Urinary bladder (tissue), 3 donors: ENCODE measurements at regions not wholly inside any gene's neighbourhood (a gene's known extent, or its start where the extent isn't known, plus 50 kb on each side); places are given as distances from the start of the nearest gene placed in this dataset.
"Not testable (repeated sequence)": the region's sequence is repeated elsewhere in the genome, so short reads cannot be mapped to it uniquely, and the experiment has no call there.

Source experiments
- DNase-seq: peaks from one replicate; pipeline ENCODE4 v3.0.0-alpha.2; 2015; ENCODE audit errors: extremely low spot score
- H3K27ac ChIP-seq: one replicate; pipeline ENCODE4 v1.5.1; 2013; ENCODE audit warnings: low read depth, mild to moderate bottlenecking, moderate library complexity
- H3K36me3 ChIP-seq: one replicate; pipeline ENCODE4 v1.6.1; 2013; ENCODE audit warnings: mild to moderate bottlenecking, moderate library complexity; ENCODE audit not compliant: insufficient read depth
- H3K4me1 ChIP-seq: one replicate; pipeline ENCODE4 v1.6.1; 2013; ENCODE audit warnings: mild to moderate bottlenecking, moderate library complexity; ENCODE audit not compliant: insufficient read depth
- H3K4me3 ChIP-seq: one replicate; pipeline ENCODE4 v1.5.1; 2013; ENCODE audit warnings: low read depth, low read length
- WGBS: extraction: QIAGEN DNeasy Blood & Tissue Kit; methylation state at CpG from one replicate; pipeline ENCODE4 v1.1.7; 2013; 5-methylcytosine and 5-hydroxymethylcytosine counted together
- donor health status: healthy with polysubstance abuse.
- donor health status: healthy.

GRCh38 chr10:33835556-33835955 is 501.1 kb upstream of the NRP1 start:
- Histone ChIP-seq H3K27ac (no peak overlapping the region), H3K4me1 (no peaks in the 10 kb centered on the region), H3K4me3 (no peak overlapping the region), H3K36me3 (no peaks in the 10 kb centered on the region)
- WGBS, result 74% methylated on average over 1 of the region's 1 CpG
- no peak for DNase-seq

GRCh38 chr10:33833566-33833965 is 499.1 kb upstream of the NRP1 start:
- H3K4me3 ChIP-seq, result no peak overlapping the region
- H3K36me3 ChIP-seq, result no peaks in the 10 kb centered on the region
- no peak for DNase-seq
- 95% methylated on average over 5 of the region's 5 CpGs for WGBS
- H3K4me1 ChIP-seq, result no peaks in the 10 kb centered on the region
- H3K27ac ChIP-seq, result no peak overlapping the region

- H3K36me3 ChIP-seq, result no peaks in the 10 kb centered on the region
- H3K4me1 ChIP-seq, result no peaks in the 10 kb centered on the region
- 81% methylated on average over 4 of the region's 4 CpGs for WGBS
- no peak overlapping the region for H3K4me3 ChIP-seq
- H3K27ac ChIP-seq, result no peak overlapping the region
- no peak for DNase-seq
These were observed 497.8 kb upstream of the NRP1 start for GRCh38 chr10:33832124-33832787.

- DNase-seq, result no peak
- Histone ChIP-seq H3K27ac (no peak overlapping the region), H3K4me1 (no peaks in the 10 kb centered on the region), H3K4me3 (no peak overlapping the region), H3K36me3 (no peaks in the 10 kb centered on the region)
- WGBS, result 74% methylated on average over 2 of the region's 2 CpGs
These were observed 497.1 kb upstream of the NRP1 start for GRCh38 chr10:33831591-33831990.

- not testable (repeated sequence) for H3K36me3 ChIP-seq, H3K4me3 ChIP-seq, H3K27ac ChIP-seq, DNase-seq, H3K4me1 ChIP-seq
- 91% methylated on average over 3 of the region's 3 CpGs for WGBS
These were observed 495.4 kb upstream of the NRP1 start for GRCh38 chr10:33829899-33830298.

GRCh38 chr10:33828592-33828991 is 494.1 kb upstream of the NRP1 start:
- DNase-seq, result no peak
- Histone ChIP-seq H3K36me3 (no peaks in the 10 kb centered on the region), H3K27ac (no peak overlapping the region), H3K4me3 (no peak overlapping the region), H3K4me1 (no peaks in the 10 kb centered on the region)
- whole genome bisulfite sequencing, result 96% methylated on average over 4 of the region's 4 CpGs

- DNase-seq, result no peak
- no peaks in the 10 kb centered on the region for H3K4me1 ChIP-seq
- 92% methylated on average over 1 of the region's 1 CpG for WGBS
- H3K27ac ChIP-seq, result no peak overlapping the region
- H3K4me3 ChIP-seq, result no peak overlapping the region
- no peaks in the 10 kb centered on the region for H3K36me3 ChIP-seq
These were observed 491.7 kb upstream of the NRP1 start for GRCh38 chr10:33826186-33826585.

GRCh38 chr10:33822774-33823173 is 488.3 kb upstream of the NRP1 start:
- no peaks in the 10 kb centered on the region for H3K4me1 ChIP-seq
- H3K36me3 ChIP-seq, result no peaks in the 10 kb centered on the region
- DNase-seq, result no peak
- H3K4me3 ChIP-seq, result no peak overlapping the region
- H3K27ac ChIP-seq, result no peak overlapping the region
- 93% methylated on average over 3 of the region's 3 CpGs for WGBS

GRCh38 chr10:33820531-33820930 is 486.1 kb upstream of the NRP1 start:
- Histone ChIP-seq H3K4me1 (no peaks in the 10 kb centered on the region), H3K4me3 (no peak overlapping the region), H3K36me3 (no peaks in the 10 kb centered on the region), H3K27ac (no peak overlapping the region)
- DNase-seq, result no peak
- WGBS, result 69% methylated on average over 4 of the region's 4 CpGs

- 94% methylated on average over 1 of the region's 1 CpG for WGBS
- H3K27ac ChIP-seq, result no peak overlapping the region
- no peaks in the 10 kb centered on the region for H3K4me1 ChIP-seq
- H3K36me3 ChIP-seq, result no peaks in the 10 kb centered on the region
- no peak overlapping the region for H3K4me3 ChIP-seq
- DNase-seq, result no peak
These were observed 484.7 kb upstream of the NRP1 start for GRCh38 chr10:33819206-33819605.

- no peak for DNase-seq
- no peaks in the 10 kb centered on the region for H3K4me1 ChIP-seq
- H3K4me3 ChIP-seq, result no peak overlapping the region
- H3K27ac ChIP-seq, result no peak overlapping the region
- 89% methylated on average over 2 of the region's 2 CpGs for WGBS
- no peaks in the 10 kb centered on the region for H3K36me3 ChIP-seq
These were observed 483.9 kb upstream of the NRP1 start for GRCh38 chr10:33818343-33818742.

GRCh38 chr10:33817605-33818004 is 483.1 kb upstream of the NRP1 start:
- no peak for DNase-seq
- H3K4me1 ChIP-seq, result no peaks in the 10 kb centered on the region
- no peak overlapping the region for H3K27ac ChIP-seq
- H3K36me3 ChIP-seq, result no peaks in the 10 kb centered on the region
- no peak overlapping the region for H3K4me3 ChIP-seq
- WGBS, result 65% methylated on average over 3 of the region's 3 CpGs

GRCh38 chr10:33815776-33816175 is 481.3 kb upstream of the NRP1 start:
- Histone ChIP-seq H3K4me3 (no peak overlapping the region), H3K27ac (no peak overlapping the region), H3K4me1 (no peaks in the 10 kb centered on the region), H3K36me3 (no peaks in the 10 kb centered on the region)
- no peak for DNase-seq
- 96% methylated on average over 4 of the region's 4 CpGs for WGBS

GRCh38 chr10:33813871-33814270 is 479.4 kb upstream of the NRP1 start:
- no peak for DNase-seq
- Histone ChIP-seq H3K4me1 (no peaks in the 10 kb centered on the region), H3K36me3 (no peaks in the 10 kb centered on the region), H3K27ac (no peak overlapping the region), H3K4me3 (no peak overlapping the region)
- WGBS, result 65% methylated on average over 3 of the region's 3 CpGs

GRCh38 chr10:33813415-33813814 is 478.9 kb upstream of the NRP1 start:
- no peaks in the 10 kb centered on the region for H3K4me1 ChIP-seq
- DNase-seq, result no peak
- no peak overlapping the region for H3K27ac ChIP-seq
- H3K4me3 ChIP-seq, result no peak overlapping the region
- no peaks in the 10 kb centered on the region for H3K36me3 ChIP-seq
- WGBS, result 95% methylated on average over 2 of the region's 2 CpGs
